Duodenal mucosa (tissue), 2 donors: ENCODE measurements at regions not wholly inside any gene's neighbourhood (a gene's known extent, or its start where the extent isn't known, plus 50 kb on each side); places are given as distances from the start of the nearest gene placed in this dataset.

Experiments
- H3K27ac ChIP-seq: one replicate; pipeline ENCODE4 v1.7.0; 2013; ENCODE audit warnings: low read depth, low read length
- H3K27me3 ChIP-seq, 2 donors: one replicate each; pipeline ENCODE4 v1.7.0; 2013; ENCODE audit warnings: low read length in 2 of 2, control low read depth in 1 of 2; ENCODE audit not compliant: insufficient read depth in 2 of 2, control insufficient read depth in 1 of 2
- H3K36me3 ChIP-seq, 2 donors: one replicate each; pipeline ENCODE4 v1.7.0; 2013; ENCODE audit warnings: low read length in 2 of 2, control low read depth in 1 of 2; ENCODE audit not compliant: insufficient read depth in 2 of 2, control insufficient read depth in 1 of 2
- H3K4me1 ChIP-seq, 2 donors: one replicate each; pipeline ENCODE4 v1.7.0; 2013; ENCODE audit warnings: low read length in 2 of 2, control low read depth in 1 of 2; ENCODE audit not compliant: insufficient read depth in 2 of 2, control insufficient read depth in 1 of 2
- H3K4me3 ChIP-seq, 2 donors: one replicate each; pipeline ENCODE4 v1.7.0; 2013; ENCODE audit warnings: low read length in 2 of 2, low read depth in 1 of 2
- H3K9ac ChIP-seq, 2 donors: one replicate each; pipeline ENCODE4 v1.7.0; 2013; ENCODE audit warnings: low read length in 2 of 2, low read depth in 1 of 2
- H3K9me3 ChIP-seq, 2 donors: one replicate each; pipeline ENCODE4 v1.7.0; 2013; ENCODE audit warnings: low read length in 2 of 2, control low read depth in 1 of 2; ENCODE audit not compliant: control insufficient read depth in 1 of 2

DNA sequence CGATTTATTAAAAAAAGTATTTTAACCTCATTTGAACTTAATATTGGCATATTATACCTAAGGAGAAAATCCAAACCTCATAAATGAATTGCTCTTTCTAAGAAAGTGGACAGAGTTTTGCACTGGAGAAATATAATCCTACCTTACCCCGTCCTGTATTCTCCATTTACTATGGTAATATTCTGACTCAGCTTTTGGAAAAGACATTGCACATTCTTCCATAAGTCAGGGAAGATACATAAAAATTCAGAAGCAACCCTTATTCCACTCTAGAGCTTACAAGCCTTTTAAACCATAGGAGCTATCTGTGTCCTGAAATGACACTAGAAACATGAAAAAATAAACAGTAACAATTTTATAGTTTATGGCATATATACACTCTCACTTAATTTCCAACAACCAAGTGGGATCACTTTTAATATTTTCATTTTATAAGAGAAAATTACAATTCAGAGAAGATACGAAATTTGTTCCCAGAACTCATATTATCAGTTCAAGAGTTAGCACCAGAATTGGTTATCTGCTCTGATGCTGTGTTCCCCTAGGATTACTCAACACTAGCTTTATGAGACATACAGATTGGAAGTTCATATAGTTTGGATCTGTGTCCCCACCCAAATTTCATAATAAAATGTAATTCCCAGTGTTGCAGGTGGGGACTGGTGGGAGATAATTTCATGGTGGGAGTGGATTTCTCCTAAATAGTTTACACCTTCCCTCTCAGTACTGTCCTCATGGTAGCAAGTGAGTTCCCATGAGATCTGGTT lies 359.4 kb downstream of the ARAP2 start:
- H3K9me3 ChIP-seq: no peaks in the 10 kb centered on the region
- no peak overlapping the region for H3K4me3 ChIP-seq
- H3K4me1 ChIP-seq: no peaks in the 10 kb centered on the region
- H3K27ac ChIP-seq: no peak overlapping the region
- H3K27me3 ChIP-seq: no peaks in the 10 kb centered on the region
- no peak overlapping the region for H3K9ac ChIP-seq
- no peaks in the 10 kb centered on the region for H3K36me3 ChIP-seq

DNA sequence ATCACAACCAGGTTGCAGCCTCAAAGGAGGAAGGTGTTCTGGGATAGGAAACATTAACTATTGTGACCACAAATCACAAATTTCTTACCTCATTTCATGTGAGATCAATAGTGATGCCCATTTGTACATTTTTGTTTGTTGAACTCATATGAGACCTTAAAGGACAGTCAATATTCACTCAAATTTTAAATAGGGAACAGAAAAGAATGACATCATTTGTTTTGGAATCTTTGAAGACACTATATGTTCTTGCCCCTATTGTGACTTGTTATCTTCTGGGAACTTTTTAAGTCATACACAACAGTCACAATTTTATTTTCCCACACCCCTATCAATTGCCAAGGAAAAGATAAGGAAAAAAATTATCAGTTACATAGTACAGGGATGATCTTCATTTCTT lies 346.5 kb downstream of the ARAP2 start:
- no peaks in the 10 kb centered on the region for H3K36me3 ChIP-seq
- H3K4me3 ChIP-seq: no peak overlapping the region
- no peaks in the 10 kb centered on the region for H3K27me3 ChIP-seq
- no peaks in the 10 kb centered on the region for H3K9me3 ChIP-seq
- H3K9ac ChIP-seq: no peak overlapping the region
- H3K27ac ChIP-seq: no peak overlapping the region
- no peaks in the 10 kb centered on the region for H3K4me1 ChIP-seq

DNA sequence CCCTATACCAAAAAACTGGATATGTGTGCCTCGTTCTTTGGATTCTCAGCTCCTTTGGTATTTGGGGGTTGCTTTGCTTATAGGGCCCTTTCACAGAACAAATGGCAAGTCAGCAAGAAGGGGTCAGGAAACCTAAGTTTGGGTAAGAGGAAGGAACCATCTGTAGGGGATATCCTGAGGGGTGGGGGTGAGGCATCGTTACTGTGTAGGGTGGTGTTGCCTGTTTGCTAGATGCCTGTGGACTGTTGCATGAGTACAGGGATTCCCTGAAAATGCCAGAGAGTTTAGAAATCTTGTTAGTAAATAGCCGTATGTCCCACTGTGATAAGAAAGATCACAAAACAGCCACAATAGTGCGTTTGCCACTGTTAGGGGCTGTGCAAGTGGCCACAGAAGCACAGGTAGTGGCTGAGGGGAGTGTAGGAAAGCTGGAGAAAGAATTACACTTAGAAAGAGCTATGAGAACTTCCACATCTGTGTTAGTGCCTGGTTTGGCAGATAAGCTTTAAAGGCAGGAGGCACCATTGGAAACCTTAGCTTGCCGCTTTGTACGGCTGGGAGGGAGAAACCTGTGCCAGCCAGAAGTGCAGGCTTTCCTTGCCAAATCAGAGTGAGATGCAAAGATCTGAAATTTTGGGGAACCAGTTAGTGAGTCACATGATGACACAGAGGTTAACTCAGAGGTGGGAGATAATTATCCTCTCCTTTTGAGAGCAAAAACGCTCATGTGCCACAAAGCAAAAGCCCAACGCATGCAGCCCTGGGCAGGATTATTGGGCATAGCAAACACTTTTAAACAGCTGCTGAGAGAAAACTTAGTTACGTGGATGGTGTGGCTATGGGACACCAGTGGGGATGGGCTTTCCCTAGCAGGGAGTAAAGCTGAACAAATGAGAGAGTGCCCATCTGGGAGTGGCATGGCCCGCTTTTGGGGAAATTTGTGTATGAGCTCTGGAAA lies 343.7 kb downstream of the ARAP2 start:
- no peak overlapping the region for H3K9ac ChIP-seq
- no peak overlapping the region for H3K27ac ChIP-seq
- H3K4me1 ChIP-seq: no peaks in the 10 kb centered on the region
- H3K9me3 ChIP-seq: no peaks in the 10 kb centered on the region
- no peak overlapping the region for H3K4me3 ChIP-seq
- no peaks in the 10 kb centered on the region for H3K27me3 ChIP-seq
- H3K36me3 ChIP-seq: no peaks in the 10 kb centered on the region

DNA sequence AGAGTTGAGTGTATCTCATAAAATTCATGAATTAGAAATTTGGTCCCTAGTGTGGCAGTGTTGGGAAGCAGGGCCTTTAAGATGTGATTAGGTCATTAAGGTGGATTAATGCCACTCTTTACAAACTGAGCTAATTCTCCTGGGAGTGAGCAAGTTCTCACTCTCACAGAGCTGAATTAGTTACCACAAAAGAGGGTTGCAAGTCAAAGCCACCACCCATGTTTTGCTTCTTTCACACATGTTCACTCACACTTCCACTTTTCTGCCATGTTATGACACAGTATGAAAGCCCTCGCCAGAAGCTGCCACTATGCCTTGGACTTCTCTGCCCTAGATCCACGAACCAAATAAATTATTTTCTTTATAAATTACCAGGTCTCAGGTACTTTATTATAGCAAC lies 332.1 kb downstream of the ARAP2 start:
- Histone ChIP-seq H3K27ac (no peak overlapping the region), H3K4me3 (no peak overlapping the region), H3K27me3 (no peaks in the 10 kb centered on the region), H3K36me3 (no peaks in the 10 kb centered on the region), H3K9ac (no peak overlapping the region), H3K9me3 (no peaks in the 10 kb centered on the region), H3K4me1 (no peaks in the 10 kb centered on the region)

DNA sequence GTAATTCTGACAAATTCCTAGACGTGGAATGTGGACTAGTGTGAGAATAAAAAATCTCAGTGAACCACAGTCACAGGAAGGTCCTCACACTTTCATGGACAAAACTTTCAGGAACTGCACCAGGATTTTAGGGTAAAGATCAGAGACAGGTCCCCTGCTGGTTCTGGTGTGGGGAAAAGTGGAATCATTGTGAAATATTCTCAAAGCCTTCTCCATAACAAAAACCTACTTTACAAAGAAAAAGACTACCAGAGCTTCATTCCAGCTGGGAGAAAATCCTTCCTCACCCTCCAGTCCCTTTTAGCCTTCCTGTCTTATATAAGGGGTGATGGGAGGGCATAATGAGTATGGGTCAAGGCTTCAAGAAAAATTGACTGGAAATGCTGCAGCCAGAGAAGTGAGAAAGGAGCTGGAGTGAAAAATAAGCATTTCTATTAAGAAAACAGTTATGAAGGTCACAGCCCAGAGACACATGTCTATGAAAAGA lies 325.8 kb downstream of the ARAP2 start:
- Histone ChIP-seq H3K4me1 (no peaks in the 10 kb centered on the region), H3K27ac (no peak overlapping the region), H3K9ac (no peak overlapping the region), H3K9me3 (no peaks in the 10 kb centered on the region), H3K36me3 (no peaks in the 10 kb centered on the region), H3K27me3 (no peaks in the 10 kb centered on the region), H3K4me3 (no peak overlapping the region)

DNA sequence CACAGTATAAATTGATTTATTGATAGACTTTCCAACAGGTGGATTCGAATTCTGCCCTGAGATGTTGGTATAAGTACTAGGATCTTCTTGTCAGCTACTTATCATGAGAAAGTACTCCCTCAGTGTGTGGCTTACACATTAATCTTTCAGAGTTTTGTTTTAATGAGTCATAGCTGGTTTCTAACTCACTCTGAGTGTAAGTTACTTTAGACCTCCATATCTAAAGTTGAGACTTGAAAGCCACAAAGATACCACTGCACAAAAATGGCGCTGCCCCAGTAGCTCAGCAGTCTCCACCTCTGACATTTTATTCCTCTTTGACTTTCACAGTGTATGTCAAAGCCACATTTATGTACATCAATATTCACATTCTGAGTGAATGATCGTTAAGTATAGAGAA lies 318.5 kb downstream of the ARAP2 start:
- Histone ChIP-seq H3K27ac (no peak overlapping the region), H3K27me3 (no peaks in the 10 kb centered on the region), H3K9me3 (no peaks in the 10 kb centered on the region), H3K9ac (no peak overlapping the region), H3K4me1 (no peaks in the 10 kb centered on the region), H3K36me3 (no peaks in the 10 kb centered on the region), H3K4me3 (no peak overlapping the region)

DNA sequence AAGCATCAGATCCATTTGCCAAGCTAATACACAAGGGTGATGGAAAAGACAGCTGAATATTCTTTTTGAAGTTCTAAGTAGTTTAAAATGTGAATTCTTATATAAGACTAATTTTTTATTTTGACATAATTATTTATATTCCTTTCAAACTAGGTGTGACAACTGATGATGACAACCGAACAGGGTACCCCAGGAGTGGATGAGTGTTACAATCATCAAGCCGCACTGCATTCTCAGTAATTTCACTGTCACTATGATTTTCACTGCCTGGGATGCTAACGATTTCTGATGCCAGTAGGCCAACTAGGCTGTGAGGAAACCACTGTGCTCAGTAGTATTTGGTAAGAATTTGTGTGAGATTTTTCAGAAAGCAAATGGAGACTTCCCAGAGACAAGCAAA lies 317.5 kb downstream of the ARAP2 start:
- no peaks in the 10 kb centered on the region for H3K27me3 ChIP-seq

DNA sequence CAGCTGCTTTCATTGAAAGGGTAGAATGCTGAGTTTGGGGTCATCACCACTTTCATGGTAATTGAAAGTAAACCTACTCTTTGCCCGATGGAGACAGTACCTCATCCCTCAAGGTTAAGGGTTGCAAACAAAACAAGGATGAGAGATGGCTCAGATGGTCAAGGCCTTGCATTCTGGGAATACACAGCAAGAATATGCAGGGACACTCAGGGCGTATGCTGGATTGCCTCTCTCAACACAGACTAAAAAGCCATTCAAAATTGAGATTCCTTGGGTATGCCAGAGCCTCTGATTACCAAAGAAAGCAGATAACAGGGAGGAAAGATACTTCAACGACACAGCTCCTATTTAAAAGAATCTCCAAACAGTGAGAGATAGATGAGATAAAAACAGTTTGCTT lies 310.4 kb downstream of the ARAP2 start:
- no peak overlapping the region for H3K9ac ChIP-seq

More for the DNA sequence above, 317.5 kb downstream of the ARAP2 start:
- H3K9me3 ChIP-seq: no peaks in the 10 kb centered on the region
- no peak overlapping the region for H3K4me3 ChIP-seq
- no peaks in the 10 kb centered on the region for H3K36me3 ChIP-seq
- H3K9ac ChIP-seq: no peak overlapping the region
- H3K4me1 ChIP-seq: no peaks in the 10 kb centered on the region
- H3K27ac ChIP-seq: no peak overlapping the region

DNA sequence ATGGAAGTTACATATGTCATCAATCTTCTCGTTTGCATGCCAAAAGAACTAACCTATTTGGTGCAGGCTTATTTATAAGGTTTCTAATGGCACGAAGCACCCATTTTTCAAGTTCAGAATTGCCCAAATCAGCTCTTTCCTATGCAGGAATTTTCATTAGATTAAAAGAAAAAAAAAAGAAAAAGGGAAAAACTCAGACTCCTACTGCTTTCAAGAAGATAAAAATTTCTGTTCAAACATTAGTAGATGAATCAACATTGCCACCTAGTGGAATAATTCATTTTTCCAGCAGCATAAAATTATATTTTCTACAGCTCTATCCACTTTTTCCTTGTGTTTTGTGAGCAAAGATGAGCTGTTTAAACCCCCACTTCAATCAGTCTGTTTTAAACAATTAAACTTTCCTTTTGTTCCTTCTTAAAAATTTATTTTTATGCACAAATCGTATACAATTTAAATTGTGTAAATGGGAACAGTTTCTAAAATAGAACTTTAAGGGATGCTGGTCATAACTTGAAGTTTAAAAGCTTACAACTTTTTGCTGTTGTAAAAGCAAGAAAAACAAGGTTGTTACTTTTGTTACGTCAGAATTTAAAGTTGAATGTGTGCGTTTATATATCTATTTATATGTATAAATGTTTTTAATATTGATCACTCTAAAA lies 309.9 kb downstream of the ARAP2 start:
- no peak overlapping the region for H3K4me3 ChIP-seq
- H3K36me3 ChIP-seq: no peaks in the 10 kb centered on the region
- H3K27ac ChIP-seq: no peak overlapping the region

More for the DNA sequence above, 310.4 kb downstream of the ARAP2 start:
- Histone ChIP-seq H3K27ac (no peak overlapping the region), H3K9me3 (no peaks in the 10 kb centered on the region), H3K27me3 (no peaks in the 10 kb centered on the region), H3K4me1 (no peaks in the 10 kb centered on the region), H3K4me3 (no peak overlapping the region), H3K36me3 (no peaks in the 10 kb centered on the region)

DNA sequence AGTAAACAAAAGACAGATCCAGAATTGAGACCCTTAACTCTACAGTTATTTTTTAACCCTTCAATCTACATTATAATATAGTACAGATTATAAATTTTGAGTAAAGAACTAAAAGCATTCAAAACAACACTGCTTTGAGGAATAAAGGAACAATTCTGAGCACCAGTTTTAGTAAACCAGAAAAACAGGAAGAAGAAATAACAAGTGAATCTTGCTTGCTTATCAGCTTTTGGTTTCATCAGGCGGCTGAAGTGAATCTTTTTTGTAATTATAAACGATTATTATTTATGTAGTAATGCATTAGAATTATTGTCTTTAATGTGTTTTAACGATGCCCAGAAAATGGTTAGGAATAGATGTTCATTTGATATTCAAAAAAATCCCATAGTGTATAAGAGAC lies 305.4 kb downstream of the ARAP2 start:
- H3K27ac ChIP-seq: no peak overlapping the region
- no peaks in the 10 kb centered on the region for H3K27me3 ChIP-seq
- no peaks in the 10 kb centered on the region for H3K36me3 ChIP-seq

More for the DNA sequence above, 309.9 kb downstream of the ARAP2 start:
- Histone ChIP-seq H3K27me3 (no peaks in the 10 kb centered on the region), H3K9me3 (no peaks in the 10 kb centered on the region), H3K9ac (no peak overlapping the region), H3K4me1 (no peaks in the 10 kb centered on the region)

More for the DNA sequence above, 305.4 kb downstream of the ARAP2 start:
- no peaks in the 10 kb centered on the region for H3K9me3 ChIP-seq
- H3K4me1 ChIP-seq: no peaks in the 10 kb centered on the region
- no peak overlapping the region for H3K4me3 ChIP-seq
- H3K9ac ChIP-seq: no peak overlapping the region
